Adrenal gland (tissue), 5 donors: ENCODE measurements at regions not wholly inside any gene's neighbourhood (a gene's known extent, or its start where the extent isn't known, plus 50 kb on each side); places are given as distances from the start of the nearest gene placed in this dataset.

Experiments used
- POLR2A ChIP-seq, 2 donors: fragments of 450-650 bp; IDR thresholded peaks; one replicate each; pipeline ENCODE4 v1.6.1; 2017; ENCODE audit warnings: antibody characterized with exemption in 2 of 2, mild to moderate bottlenecking in 2 of 2, moderate library complexity in 1 of 2
- TF ChIP-seq, protein P1 (sequence below), 6 experiments: fragments of 450-650 bp in 4 of 6; fragments of 200-600 bp in 2 of 6; sonication (generic) in 1 of 6; IDR thresholded peaks; 1 replicate in 5 of 6; 2 replicates in 1 of 6; pipeline versions ENCODE4 v1.5.1 to v1.8.0; 2016 to 2021; ENCODE audit warnings: antibody characterized with exemption in 6 of 6, mild to moderate bottlenecking in 2 of 6, moderate library complexity in 1 of 6
- donor health status: DM: no; HTN: no; CAD: no.

DNA sequence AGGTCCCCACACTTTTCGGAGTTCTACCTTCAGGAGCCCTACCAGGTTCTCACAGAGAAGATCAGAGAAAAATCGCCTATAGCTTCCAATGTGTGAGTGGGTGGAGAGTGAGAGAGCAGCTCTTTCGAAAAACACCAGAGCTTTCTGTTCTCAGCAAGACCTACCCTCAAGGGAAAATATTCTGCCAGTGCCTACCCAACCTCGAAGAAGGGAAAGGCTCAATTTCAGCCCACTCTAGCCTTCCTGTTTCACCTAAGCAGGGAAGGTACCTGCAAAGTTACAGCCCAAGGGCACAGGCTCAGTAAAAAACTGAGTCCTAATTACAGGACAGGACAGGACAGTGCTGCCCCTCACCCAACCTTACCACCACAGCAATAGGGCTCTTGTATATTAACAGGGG, 104.0 kb upstream of the WDR17 start:
- TF ChIP-seq, protein P1, sequence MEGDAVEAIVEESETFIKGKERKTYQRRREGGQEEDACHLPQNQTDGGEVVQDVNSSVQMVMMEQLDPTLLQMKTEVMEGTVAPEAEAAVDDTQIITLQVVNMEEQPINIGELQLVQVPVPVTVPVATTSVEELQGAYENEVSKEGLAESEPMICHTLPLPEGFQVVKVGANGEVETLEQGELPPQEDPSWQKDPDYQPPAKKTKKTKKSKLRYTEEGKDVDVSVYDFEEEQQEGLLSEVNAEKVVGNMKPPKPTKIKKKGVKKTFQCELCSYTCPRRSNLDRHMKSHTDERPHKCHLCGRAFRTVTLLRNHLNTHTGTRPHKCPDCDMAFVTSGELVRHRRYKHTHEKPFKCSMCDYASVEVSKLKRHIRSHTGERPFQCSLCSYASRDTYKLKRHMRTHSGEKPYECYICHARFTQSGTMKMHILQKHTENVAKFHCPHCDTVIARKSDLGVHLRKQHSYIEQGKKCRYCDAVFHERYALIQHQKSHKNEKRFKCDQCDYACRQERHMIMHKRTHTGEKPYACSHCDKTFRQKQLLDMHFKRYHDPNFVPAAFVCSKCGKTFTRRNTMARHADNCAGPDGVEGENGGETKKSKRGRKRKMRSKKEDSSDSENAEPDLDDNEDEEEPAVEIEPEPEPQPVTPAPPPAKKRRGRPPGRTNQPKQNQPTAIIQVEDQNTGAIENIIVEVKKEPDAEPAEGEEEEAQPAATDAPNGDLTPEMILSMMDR (IDR thresholded peaks at IDR 0.05) = no peak
- TF ChIP-seq POLR2A (IDR thresholded peaks at IDR 0.05) = no peak
